IMR-90 (cell line): ENCODE measurements at regions not wholly inside any gene's neighbourhood (a gene's known extent, or its start where the extent isn't known, plus 50 kb on each side); places are given as distances from the start of the nearest gene placed in this dataset.

Experiments
- CEBPB ChIP-seq: IDR thresholded peaks from 2 replicates; pipeline ENCODE4 v1.6.1; 2012; ENCODE audit warnings: low read depth, low read length, improper control_type of control experiment
- CHD1 ChIP-seq: IDR thresholded peaks from 2 replicates; pipeline ENCODE4 v1.6.1; 2012; ENCODE audit warnings: low read depth, low read length, improper control_type of control experiment
- CTCF ChIP-seq: conservative IDR thresholded peaks from 2 replicates; pipeline ENCODE4 v1.5.1; 2012; ENCODE audit warnings: mild to moderate bottlenecking, low read depth, low read length, improper control_type of control experiment
- ELK1 ChIP-seq: fragments of 150-350 bp; IDR thresholded peaks from 2 replicates; pipeline ENCODE4 v1.6.1; 2016; ENCODE audit warnings: low read depth, mild to moderate bottlenecking, low read length, moderate library complexity, borderline replicate concordance
- FOS ChIP-seq: fragments of 150-350 bp; IDR thresholded peaks from 2 replicates; pipeline ENCODE4 v1.6.1; 2016; ENCODE audit warnings: low read depth, low read length
- MAFK ChIP-seq: IDR thresholded peaks from 2 replicates; pipeline ENCODE4 v1.6.1; 2012; ENCODE audit warnings: low read depth, low read length, improper control_type of control experiment
- MAZ ChIP-seq: IDR thresholded peaks from 2 replicates; pipeline ENCODE4 v1.6.1; 2012; ENCODE audit warnings: low read depth, mild to moderate bottlenecking, low read length, improper control_type of control experiment, moderate library complexity, borderline replicate concordance
- POLR2A ChIP-seq: IDR thresholded peaks from 2 replicates; pipeline ENCODE4 v1.6.1; 2012; ENCODE audit warnings: mild to moderate bottlenecking, low read depth, low read length
- RAD21 ChIP-seq: IDR thresholded peaks from 2 replicates; pipeline ENCODE4 v1.6.1; 2012; ENCODE audit warnings: low read length, improper control_type of control experiment
- RCOR1 ChIP-seq: IDR thresholded peaks from 2 replicates; pipeline ENCODE4 v1.6.1; 2012; ENCODE audit warnings: mild to moderate bottlenecking, low read length, improper control_type of control experiment; ENCODE audit not compliant: insufficient replicate concordance
- RFX5 ChIP-seq: IDR thresholded peaks from 2 replicates; pipeline ENCODE4 v1.8.0; 2012; ENCODE audit warnings: low read depth, mild to moderate bottlenecking, low read length, moderate library complexity
- SMC3 ChIP-seq: fragments of 150-350 bp; IDR thresholded peaks from 2 replicates; pipeline ENCODE4 v1.6.1; 2016; ENCODE audit warnings: low read depth, mild to moderate bottlenecking, antibody characterized with exemption, low read length, moderate library complexity
- TF ChIP-seq, protein P1 (sequence below): fragments of 150-350 bp; IDR thresholded peaks from 2 replicates; pipeline ENCODE4 v1.6.1; 2017; ENCODE audit warnings: mild to moderate bottlenecking, antibody characterized with exemption, low read length, low read depth

GRCh38 chr3:155010416-155010815 lies 69.7 kb upstream of the MME start:
- TF ChIP-seq, protein P1, sequence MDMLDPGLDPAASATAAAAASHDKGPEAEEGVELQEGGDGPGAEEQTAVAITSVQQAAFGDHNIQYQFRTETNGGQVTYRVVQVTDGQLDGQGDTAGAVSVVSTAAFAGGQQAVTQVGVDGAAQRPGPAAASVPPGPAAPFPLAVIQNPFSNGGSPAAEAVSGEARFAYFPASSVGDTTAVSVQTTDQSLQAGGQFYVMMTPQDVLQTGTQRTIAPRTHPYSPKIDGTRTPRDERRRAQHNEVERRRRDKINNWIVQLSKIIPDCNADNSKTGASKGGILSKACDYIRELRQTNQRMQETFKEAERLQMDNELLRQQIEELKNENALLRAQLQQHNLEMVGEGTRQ: no peak
- TF ChIP-seq POLR2A: no peak
- no peak for TF ChIP-seq CHD1
- no peak for TF ChIP-seq CTCF
- no peak for TF ChIP-seq CEBPB
- TF ChIP-seq ELK1: no peak
- no peak for TF ChIP-seq MAZ
- no peak for TF ChIP-seq RAD21
- TF ChIP-seq FOS: no peak
- no peak for TF ChIP-seq RFX5
- no peak for TF ChIP-seq SMC3
- no peak for TF ChIP-seq MAFK
- no peak for TF ChIP-seq RCOR1
